ENCODE measurements at regions not wholly inside any gene's neighbourhood (a gene's known extent, or its start where the extent isn't known, plus 50 kb on each side); places are given as distances from the start of the nearest gene placed in this dataset.

- Mint-ChIP-seq H3K9me3 (peaks cover 0 to 4% (median 0%) of the 10 kb centered on the region in 3 donors), H3K27ac (no peak overlapping the region), H3K27me3 (peaks cover 14 to 19% of the 10 kb centered on the region in 2 donors), H3K36me3 (no peaks in the 10 kb centered on the region), H3K4me3 (no peak overlapping the region), H3K4me1 (no peaks in the 10 kb centered on the region)
- ATAC-seq (replicated peaks in 1 of 4) (no peak), DNase-seq (no peak)
- no peaks in the 10 kb centered on the region for H3K4me1 ChIP-seq (ENCODE audit: control insufficient read depth in 1 of 2, extremely low read depth in 1 of 2, insufficient read depth in 2 of 2, low read length in 2 of 2)
- no peaks in the 10 kb centered on the region for H3K27me3 ChIP-seq (replicated peaks in 1 of 2; ENCODE audit: control insufficient read depth in 2 of 2, extremely low read depth in 1 of 2, insufficient read depth in 2 of 2, low read length in 1 of 2)
- no peak overlapping the region for H3K27ac ChIP-seq (ENCODE audit: low read length)
- no peaks in the 10 kb centered on the region for H3K36me3 ChIP-seq (ENCODE audit: control insufficient read depth in 2 of 2, extremely low read depth in 1 of 2, insufficient read depth in 1 of 2, low read length in 1 of 2)
- POLR2A ChIA-PET: no interaction called here
- H3K4me3 ChIP-seq (ENCODE audit: control insufficient read depth in 1 of 2, extremely low read depth in 1 of 2, low read length in 1 of 2): no peak overlapping the region
- CTCF ChIA-PET: no interaction called here
- H3K9me3 ChIP-seq: no peaks in the 10 kb centered on the region
- WGBS (ENCODE audit: insufficient coverage): 77% methylated on average over 5 of the region's 7 CpGs
Observed at GRCh38 chr5:57725658-57726504, 243.3 kb upstream of the ACTBL2 start.

GRCh38 chr5:57724836-57725235 lies 242.2 kb upstream of the ACTBL2 start:
- Histone ChIP-seq H3K27me3 (replicated peaks in 1 of 2; ENCODE audit: control insufficient read depth in 2 of 2, extremely low read depth in 1 of 2, insufficient read depth in 2 of 2, low read length in 1 of 2) (no peaks in the 10 kb centered on the region), H3K27ac (ENCODE audit: low read length) (no peak overlapping the region), H3K4me3 (ENCODE audit: control insufficient read depth in 1 of 2, extremely low read depth in 1 of 2, low read length in 1 of 2) (no peak overlapping the region), H3K9me3 (no peaks in the 10 kb centered on the region), H3K4me1 (ENCODE audit: control insufficient read depth in 1 of 2, extremely low read depth in 1 of 2, insufficient read depth in 2 of 2, low read length in 2 of 2) (no peaks in the 10 kb centered on the region), H3K36me3 (ENCODE audit: control insufficient read depth in 2 of 2, extremely low read depth in 1 of 2, insufficient read depth in 1 of 2, low read length in 1 of 2) (no peaks in the 10 kb centered on the region)
- ChIA-PET CTCF (interaction anchor here in 1 of 2 donors (0.7 kb wide), 1 partner anchor 32 kb away, joined by 3 read pairs; no protein-coding TSS in a partner anchor), POLR2A (no interaction called here)
- peaks cover 0 to 4% (median 0%) of the 10 kb centered on the region in 3 donors for H3K9me3 Mint-ChIP-seq
- H3K4me1 Mint-ChIP-seq: no peaks in the 10 kb centered on the region
- DNase-seq: no peak
- H3K27me3 Mint-ChIP-seq: peaks cover 14 to 21% of the 10 kb centered on the region in 2 donors
- no peak overlapping the region for H3K4me3 Mint-ChIP-seq
- no peak overlapping the region for H3K27ac Mint-ChIP-seq
- ATAC-seq (replicated peaks in 1 of 4): no peak
- no peaks in the 10 kb centered on the region for H3K36me3 Mint-ChIP-seq
- WGBS (ENCODE audit: insufficient coverage): 67% methylated on average over 2 of the region's 2 CpGs

DNA sequence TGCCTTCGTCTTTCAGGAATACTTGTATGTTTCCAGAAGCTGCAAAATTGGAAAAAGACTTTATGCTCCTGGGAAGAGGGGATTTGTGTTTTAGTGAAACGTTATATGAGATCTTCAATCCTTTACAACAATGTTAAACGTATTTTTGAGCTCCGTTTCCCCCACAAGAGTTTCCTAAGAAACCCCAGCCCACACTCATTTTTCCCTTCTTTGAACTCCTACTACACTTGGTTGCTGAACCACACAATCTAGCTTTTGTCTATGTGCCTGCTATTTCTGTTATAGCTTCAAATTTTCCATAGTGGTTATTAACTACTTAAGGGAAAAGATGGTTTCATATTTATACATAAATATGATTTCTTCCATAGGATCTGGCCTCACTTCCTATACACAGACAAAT lies 238.6 kb upstream of the ACTBL2 start:
- Mint-ChIP-seq H3K4me3 (no peak overlapping the region), H3K36me3 (no peaks in the 10 kb centered on the region), H3K4me1 (no peaks in the 10 kb centered on the region), H3K27me3 (peaks cover 16 to 21% of the 10 kb centered on the region in 2 donors), H3K9me3 (no peaks in the 10 kb centered on the region), H3K27ac (no peak overlapping the region)
- H3K4me1 ChIP-seq (ENCODE audit: control insufficient read depth in 1 of 2, extremely low read depth in 1 of 2, insufficient read depth in 2 of 2, low read length in 2 of 2): no peaks in the 10 kb centered on the region
- H3K27ac ChIP-seq (ENCODE audit: low read length): no peak overlapping the region
- ATAC-seq (replicated peaks in 1 of 4): no peak
- CTCF ChIA-PET: no interaction called here
- no peaks in the 10 kb centered on the region for H3K9me3 ChIP-seq
- H3K4me3 ChIP-seq (ENCODE audit: control insufficient read depth in 1 of 2, extremely low read depth in 1 of 2, low read length in 1 of 2): no peak overlapping the region
- DNase-seq: no peak
- 20% methylated on average over 2 of the region's 4 CpGs for WGBS (ENCODE audit: insufficient coverage)
- POLR2A ChIA-PET: interaction anchor here in 1 of 2 donors (0.6 kb wide), 1 partner anchor 824 kb away, joined by 3 read pairs; no protein-coding TSS in a partner anchor
- H3K27me3 ChIP-seq (replicated peaks in 1 of 2; ENCODE audit: control insufficient read depth in 2 of 2, extremely low read depth in 1 of 2, insufficient read depth in 2 of 2, low read length in 1 of 2): no peaks in the 10 kb centered on the region
- no peaks in the 10 kb centered on the region for H3K36me3 ChIP-seq (ENCODE audit: control insufficient read depth in 2 of 2, extremely low read depth in 1 of 2, insufficient read depth in 1 of 2, low read length in 1 of 2)

GRCh38 chr5:57720656-57721055 lies 238.0 kb upstream of the ACTBL2 start:
- ChIA-PET CTCF (no interaction called here), POLR2A (interaction anchor here in 1 of 2 donors (0.6 kb wide), 1 partner anchor 825 kb away, joined by 3 read pairs; no protein-coding TSS in a partner anchor)
- Histone ChIP-seq H3K4me3 (ENCODE audit: control insufficient read depth in 1 of 2, extremely low read depth in 1 of 2, low read length in 1 of 2) (no peak overlapping the region), H3K9me3 (no peaks in the 10 kb centered on the region), H3K36me3 (ENCODE audit: control insufficient read depth in 2 of 2, extremely low read depth in 1 of 2, insufficient read depth in 1 of 2, low read length in 1 of 2) (no peaks in the 10 kb centered on the region), H3K4me1 (ENCODE audit: control insufficient read depth in 1 of 2, extremely low read depth in 1 of 2, insufficient read depth in 2 of 2, low read length in 2 of 2) (no peaks in the 10 kb centered on the region), H3K27ac (ENCODE audit: low read length) (no peak overlapping the region), H3K27me3 (replicated peaks in 1 of 2; ENCODE audit: control insufficient read depth in 2 of 2, extremely low read depth in 1 of 2, insufficient read depth in 2 of 2, low read length in 1 of 2) (no peaks in the 10 kb centered on the region)
- H3K4me3 Mint-ChIP-seq: no peak overlapping the region
- no peak overlapping the region for H3K27ac Mint-ChIP-seq
- 82% methylated on average over 3 of the region's 4 CpGs for WGBS (ENCODE audit: insufficient coverage)
- no peaks in the 10 kb centered on the region for H3K4me1 Mint-ChIP-seq
- no peak for DNase-seq
- H3K27me3 Mint-ChIP-seq: peaks cover 16 to 24% of the 10 kb centered on the region in 2 donors
- H3K9me3 Mint-ChIP-seq: no peaks in the 10 kb centered on the region
- no peak for ATAC-seq (replicated peaks in 1 of 4)
- H3K36me3 Mint-ChIP-seq: no peaks in the 10 kb centered on the region

- ATAC-seq (replicated peaks in 1 of 4): no peak
- Histone ChIP-seq H3K27ac (ENCODE audit: low read length) (no peak overlapping the region), H3K4me1 (ENCODE audit: control insufficient read depth in 1 of 2, extremely low read depth in 1 of 2, insufficient read depth in 2 of 2, low read length in 2 of 2) (no peaks in the 10 kb centered on the region), H3K36me3 (ENCODE audit: control insufficient read depth in 2 of 2, extremely low read depth in 1 of 2, insufficient read depth in 1 of 2, low read length in 1 of 2) (no peaks in the 10 kb centered on the region), H3K9me3 (no peaks in the 10 kb centered on the region), H3K4me3 (ENCODE audit: control insufficient read depth in 1 of 2, extremely low read depth in 1 of 2, low read length in 1 of 2) (no peak overlapping the region), H3K27me3 (replicated peaks in 1 of 2; ENCODE audit: control insufficient read depth in 2 of 2, extremely low read depth in 1 of 2, insufficient read depth in 2 of 2, low read length in 1 of 2) (no peaks in the 10 kb centered on the region)
- Mint-ChIP-seq H3K27ac (no peak overlapping the region), H3K27me3 (peaks cover 8 to 17% of the 10 kb centered on the region in 2 donors), H3K9me3 (no peaks in the 10 kb centered on the region), H3K4me3 (no peak overlapping the region), H3K36me3 (no peaks in the 10 kb centered on the region), H3K4me1 (no peaks in the 10 kb centered on the region)
- WGBS (ENCODE audit: insufficient coverage): 80% methylated on average over 1 of the region's 1 CpG
- POLR2A ChIA-PET: no interaction called here
- no peak for DNase-seq
- CTCF ChIA-PET: no interaction called here
Observed at GRCh38 chr5:57719216-57719615, 236.6 kb upstream of the ACTBL2 start.

GRCh38 chr5:57718155-57718554 lies 235.5 kb upstream of the ACTBL2 start:
- H3K9me3 Mint-ChIP-seq: peaks cover 0 to 10% (median 3%) of the 10 kb centered on the region in 3 donors
- no peak overlapping the region for H3K27ac Mint-ChIP-seq
- H3K36me3 Mint-ChIP-seq: no peaks in the 10 kb centered on the region
- ATAC-seq (replicated peaks in 1 of 4): no peak
- Histone ChIP-seq H3K9me3 (no peaks in the 10 kb centered on the region), H3K27ac (ENCODE audit: low read length) (no peak overlapping the region), H3K27me3 (replicated peaks in 1 of 2; ENCODE audit: control insufficient read depth in 2 of 2, extremely low read depth in 1 of 2, insufficient read depth in 2 of 2, low read length in 1 of 2) (no peaks in the 10 kb centered on the region), H3K36me3 (ENCODE audit: control insufficient read depth in 2 of 2, extremely low read depth in 1 of 2, insufficient read depth in 1 of 2, low read length in 1 of 2) (no peaks in the 10 kb centered on the region), H3K4me1 (ENCODE audit: control insufficient read depth in 1 of 2, extremely low read depth in 1 of 2, insufficient read depth in 2 of 2, low read length in 2 of 2) (no peaks in the 10 kb centered on the region), H3K4me3 (ENCODE audit: control insufficient read depth in 1 of 2, extremely low read depth in 1 of 2, low read length in 1 of 2) (no peak overlapping the region)
- H3K27me3 Mint-ChIP-seq: peaks cover 7 to 12% of the 10 kb centered on the region in 2 donors
- DNase-seq: no peak
- ChIA-PET POLR2A (no interaction called here), CTCF (no interaction called here)
- H3K4me3 Mint-ChIP-seq: no peak overlapping the region
- no CpG with 5 or more reads among the region's 2 CpGs for WGBS (ENCODE audit: insufficient coverage)
- H3K4me1 Mint-ChIP-seq: no peaks in the 10 kb centered on the region
